RKO (cell line): ENCODE measurements at regions not wholly inside any gene's neighbourhood (a gene's known extent, or its start where the extent isn't known, plus 50 kb on each side); places are given as distances from the start of the nearest gene placed in this dataset.
A peak's percentile ranks its signal among the peaks of the same experiment; 100 is the strongest.
"Not testable (repeated sequence)": the region's sequence is repeated elsewhere in the genome, so short reads cannot be mapped to it uniquely, and the experiment has no call there.

ENCODE experiments used
- DNase-seq: peaks from one replicate; pipeline ENCODE4 v3.0.0-alpha.2; 2016; ENCODE audit warnings: low spot score

DNA sequence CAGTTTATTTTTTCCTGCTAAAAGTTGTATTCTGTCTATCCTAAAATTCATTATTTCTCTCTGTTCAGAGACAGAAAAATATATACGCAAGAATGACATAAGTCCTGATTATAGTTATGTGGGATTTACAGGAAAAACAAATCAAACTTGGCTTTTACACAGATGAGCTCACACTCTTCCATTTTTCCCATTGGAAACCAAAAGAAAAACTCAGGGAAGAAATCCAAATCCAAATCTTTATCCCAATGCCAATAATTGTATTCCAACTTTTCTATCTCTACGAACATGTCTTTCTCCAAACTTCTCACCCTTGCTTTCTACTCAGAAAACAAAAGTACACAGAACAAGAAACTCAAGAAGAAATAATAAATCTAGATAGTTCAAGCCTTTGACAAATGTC lies 249.1 kb upstream of the TMEFF2 start:
- DNase-seq, result no peak

DNA sequence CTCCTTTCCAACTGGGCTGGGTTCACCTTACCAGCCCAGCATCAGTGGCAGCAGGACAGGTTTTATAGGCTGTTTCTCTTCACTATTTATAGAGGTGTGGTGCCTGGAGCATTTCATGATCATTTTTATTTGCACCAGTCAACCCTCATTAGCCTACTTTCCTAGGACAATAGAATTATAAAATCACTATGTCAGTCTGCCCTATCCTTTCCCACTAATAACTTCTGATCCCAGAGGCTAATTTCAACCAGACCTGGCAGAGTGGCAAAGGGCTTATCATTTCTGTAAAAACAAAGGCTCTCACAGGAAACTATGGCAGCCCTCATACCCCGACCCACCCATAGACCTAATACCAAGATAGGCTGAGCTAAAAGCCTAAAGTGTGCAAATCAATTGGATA lies 243.5 kb upstream of the TMEFF2 start:
- no peak for DNase-seq

GRCh38 chr2:192437653-192438052 lies 242.9 kb upstream of the TMEFF2 start:
- no peak for DNase-seq

DNA sequence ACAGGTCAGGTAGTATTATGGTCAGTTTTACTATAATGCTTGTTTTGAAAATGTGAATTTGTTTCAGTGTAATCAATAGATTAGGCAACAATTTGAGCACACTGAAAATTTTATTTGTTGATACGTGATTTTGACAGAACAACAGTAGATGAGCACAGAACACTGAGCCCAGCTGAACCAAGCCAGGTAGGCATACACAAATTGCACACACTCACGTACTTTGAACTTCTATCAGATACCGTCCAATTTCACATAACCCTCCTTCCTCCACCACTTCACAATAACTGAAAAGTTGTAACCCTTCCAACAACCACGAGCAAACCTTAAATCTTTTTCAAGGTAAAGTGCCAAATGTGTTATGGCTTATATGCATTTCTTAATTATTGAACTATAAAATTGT lies 229.5 kb upstream of the TMEFF2 start:
- no peak for DNase-seq

- DNase-seq, result no peak
Measured at GRCh38 chr2:192419786-192420185, 225.1 kb upstream of the TMEFF2 start.

DNA sequence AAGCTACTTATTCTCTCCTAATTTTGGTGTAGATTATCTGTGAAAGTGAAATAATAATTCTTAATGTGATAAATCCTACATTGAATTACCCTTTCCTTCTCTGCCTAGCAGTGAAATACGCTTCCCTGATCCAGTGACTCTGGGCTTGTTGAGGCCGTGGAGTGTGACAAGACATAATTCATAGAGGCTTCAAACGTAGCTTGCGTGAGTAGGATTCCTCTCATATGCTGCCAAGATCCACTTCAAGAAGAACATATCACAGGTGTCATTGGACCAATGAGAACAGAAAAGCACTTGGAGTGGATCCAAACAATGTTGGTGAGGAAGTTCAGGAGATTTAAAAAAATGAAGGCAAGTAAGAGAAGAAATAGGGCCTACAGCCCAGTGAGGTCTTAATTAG lies 221.3 kb upstream of the TMEFF2 start:
- DNase-seq, result no peak

DNA sequence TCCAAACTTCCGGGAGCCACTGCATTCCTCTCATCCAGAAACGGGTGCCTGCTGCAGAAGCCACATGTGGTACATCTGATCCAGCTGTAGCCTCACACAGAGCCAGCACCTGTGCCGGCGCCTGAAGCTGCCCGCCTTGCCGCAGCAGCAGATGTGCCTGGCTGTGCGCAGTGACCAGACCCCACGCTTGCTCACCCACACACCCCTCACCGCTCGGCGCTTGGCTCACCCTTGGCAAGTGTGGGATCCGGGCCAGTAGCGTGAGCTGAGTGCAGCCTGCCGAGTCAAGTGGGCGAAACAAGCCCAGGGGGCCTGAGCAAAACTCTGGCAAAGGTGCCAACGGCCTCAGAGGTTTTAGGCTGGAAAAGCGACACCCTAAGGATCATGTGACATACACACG lies 220.1 kb upstream of the TMEFF2 start:
- no peak for DNase-seq

DNA sequence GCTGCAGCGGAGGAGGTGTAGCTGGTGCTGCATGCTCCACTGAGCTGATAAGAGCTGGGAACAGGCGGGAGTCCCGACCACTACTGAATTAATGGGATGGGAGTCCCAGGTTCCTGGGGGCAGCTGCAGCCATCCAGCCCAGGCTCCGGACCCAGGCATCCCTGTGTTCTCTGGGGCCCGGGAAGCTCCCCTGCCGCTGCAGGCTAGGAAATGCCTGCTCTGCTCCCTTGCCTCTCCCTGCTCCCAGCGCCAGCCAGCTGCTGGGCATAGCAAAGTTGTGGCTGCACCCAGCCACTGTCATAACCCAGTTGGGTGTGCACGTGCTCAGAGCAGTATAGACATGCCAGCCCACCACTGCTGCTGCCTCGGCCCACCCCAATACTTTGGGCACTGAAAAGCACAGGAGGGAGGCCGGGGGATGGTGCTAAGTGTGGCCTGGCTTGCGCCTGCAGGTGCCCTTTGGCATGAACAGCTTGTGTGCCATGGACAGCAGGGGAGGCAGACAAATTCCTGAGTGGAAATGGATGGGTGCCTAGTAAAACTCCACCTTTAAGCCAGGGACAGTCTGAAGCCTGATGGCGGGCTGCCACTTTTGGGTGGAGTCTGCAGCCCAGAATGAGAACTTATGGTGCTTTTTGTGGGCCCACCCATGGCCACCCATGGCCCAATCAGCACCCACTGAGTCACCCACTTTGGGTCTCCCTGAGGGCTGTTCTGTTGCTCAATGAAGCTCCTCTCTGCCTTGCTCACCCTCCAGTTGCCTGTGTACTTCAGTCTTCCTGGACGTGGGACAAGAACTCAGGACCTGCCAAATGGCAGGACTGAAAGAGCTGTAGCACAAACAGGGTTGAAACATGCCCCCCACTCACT lies 219.3 kb upstream of the TMEFF2 start:
- no peak for DNase-seq

DNA sequence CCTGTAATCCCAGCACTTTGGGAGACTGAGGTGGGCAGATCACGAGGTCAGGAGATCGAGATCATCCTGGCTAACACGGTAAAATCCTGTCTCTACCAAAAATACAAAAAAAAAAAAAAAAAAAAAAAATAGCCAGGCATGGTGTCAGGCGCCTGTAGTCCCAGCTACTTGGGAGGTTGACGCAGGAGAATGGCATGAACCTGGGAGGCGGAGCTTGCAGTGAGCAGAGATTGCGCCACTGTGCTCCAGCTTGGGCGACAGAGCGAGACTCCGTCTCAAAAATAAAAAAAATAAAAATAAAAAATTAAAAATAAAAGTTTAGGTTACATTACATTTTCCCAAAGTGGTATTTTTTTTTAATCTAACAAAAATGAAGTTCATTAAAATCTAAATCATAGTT lies 218.1 kb upstream of the TMEFF2 start:
- not testable (repeated sequence) for DNase-seq

DNA sequence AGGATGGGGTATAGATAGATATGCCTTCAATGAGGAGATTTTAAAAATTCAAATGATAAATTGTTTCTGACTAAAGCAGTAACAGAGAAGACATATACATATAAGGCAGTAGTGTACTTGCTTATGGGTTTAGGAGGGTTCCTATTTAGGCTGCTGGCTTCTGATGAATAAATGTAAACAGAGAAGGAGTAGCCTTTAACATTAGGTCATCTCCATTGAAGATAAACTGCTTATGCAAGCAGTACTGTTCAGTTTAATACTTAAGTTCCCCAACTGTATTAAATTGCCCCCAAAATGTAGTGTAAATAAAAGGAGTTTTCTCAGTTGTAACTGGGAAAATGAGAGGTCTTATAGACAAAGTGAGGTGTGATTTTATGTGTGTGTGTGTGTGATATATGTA lies 217.7 kb upstream of the TMEFF2 start:
- DNase-seq, result no peak

DNA sequence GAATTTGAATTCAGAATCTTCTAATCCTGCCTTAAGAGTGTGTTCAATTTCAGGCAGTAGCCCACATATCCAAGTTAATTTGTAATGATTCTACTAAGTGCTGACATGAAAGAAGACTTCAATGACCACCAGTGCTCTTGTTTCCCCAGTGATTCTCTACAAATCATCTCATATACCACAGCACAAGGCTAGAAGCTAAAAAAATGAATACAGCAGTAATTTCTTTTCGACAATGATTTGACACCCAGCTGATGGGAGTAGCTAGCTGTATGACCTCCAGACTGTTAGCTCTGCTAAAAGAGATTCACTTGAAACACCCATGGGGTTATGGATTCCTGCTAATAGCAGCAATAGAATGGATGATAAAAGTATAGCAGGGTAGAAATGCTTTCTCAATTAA lies 217.0 kb upstream of the TMEFF2 start:
- no peak for DNase-seq

DNA sequence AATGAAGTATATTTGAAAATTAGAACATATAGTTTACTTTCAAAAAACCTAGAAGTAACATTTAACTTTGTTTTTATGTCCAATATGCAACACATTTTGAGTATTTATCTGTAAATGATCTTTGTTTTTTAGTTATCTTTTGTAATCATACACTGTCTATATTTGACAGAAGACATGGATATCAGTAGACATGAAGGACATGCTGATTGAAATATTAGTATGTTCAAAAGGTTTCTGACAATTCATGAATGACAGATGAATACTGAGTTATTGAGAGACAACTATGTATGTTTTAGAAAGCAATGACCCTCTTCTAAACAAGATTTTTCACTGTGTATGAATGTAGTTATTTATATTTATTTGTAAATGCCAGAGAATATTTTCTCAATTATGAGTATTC lies 215.6 kb upstream of the TMEFF2 start:
- no peak for DNase-seq

- DNase-seq, result no peak
Measured at GRCh38 chr2:192407692-192408091, 213.0 kb upstream of the TMEFF2 start.

GRCh38 chr2:192398236-192398635 lies 203.5 kb upstream of the TMEFF2 start:
- DNase-seq, result no peak

DNA sequence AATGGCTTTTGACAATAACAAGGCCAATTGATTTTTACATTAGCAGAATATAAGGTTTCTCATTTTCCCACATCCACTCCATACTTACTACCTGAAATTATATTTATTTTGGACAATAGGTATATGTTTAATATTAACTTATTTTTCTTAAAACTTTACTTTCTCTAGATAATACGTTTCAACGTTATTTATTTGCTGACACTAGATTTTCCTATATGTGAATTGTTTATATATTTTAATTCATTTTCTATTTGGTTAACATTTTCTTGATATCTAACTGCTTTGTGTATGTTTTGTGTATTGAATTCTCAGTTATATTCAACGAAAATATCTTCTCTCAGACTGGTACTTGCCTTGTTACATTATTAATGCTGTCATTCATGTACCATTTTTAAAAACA lies 199.9 kb upstream of the TMEFF2 start:
- DNase-seq, result no peak

DNA sequence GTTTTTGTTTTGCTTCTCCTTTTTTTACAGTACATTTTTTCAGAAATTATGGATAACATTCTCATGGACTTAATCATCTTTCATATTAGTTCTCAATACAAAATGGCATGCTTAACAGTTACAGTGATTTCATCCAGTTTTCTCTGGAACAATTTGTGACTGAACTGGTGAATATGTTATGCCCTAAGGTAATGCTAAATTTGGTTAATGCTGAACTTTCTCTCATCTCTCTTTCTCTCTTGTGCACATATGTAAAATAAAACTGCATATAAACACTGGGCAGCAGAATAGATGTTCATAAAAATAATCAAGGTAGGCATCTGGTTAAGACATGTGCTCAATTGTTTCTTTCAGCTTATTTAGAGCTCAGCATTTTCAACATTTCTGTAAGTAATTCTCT lies 196.3 kb upstream of the TMEFF2 start:
- DNase-seq, result no peak

DNA sequence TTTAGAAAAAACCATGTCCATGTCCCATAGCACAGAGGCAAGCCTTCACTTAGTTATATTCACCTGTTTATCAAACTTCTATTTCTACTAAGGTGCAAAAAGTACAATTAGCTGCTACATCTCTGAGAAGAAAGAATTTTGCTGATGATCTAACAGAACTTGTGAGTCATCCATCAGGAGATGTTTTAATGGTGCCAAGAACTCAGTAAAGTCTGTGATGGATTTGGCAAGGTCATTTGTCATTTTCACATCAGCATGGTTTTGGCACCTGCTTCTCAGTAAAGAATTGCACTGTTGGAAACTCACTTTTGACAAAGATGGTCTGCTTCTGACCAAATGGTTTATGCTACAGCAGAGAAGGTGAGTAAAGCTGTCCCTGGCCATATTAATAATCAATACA lies 195.7 kb upstream of the TMEFF2 start:
- DNase-seq, result peak; percentile 54

DNA sequence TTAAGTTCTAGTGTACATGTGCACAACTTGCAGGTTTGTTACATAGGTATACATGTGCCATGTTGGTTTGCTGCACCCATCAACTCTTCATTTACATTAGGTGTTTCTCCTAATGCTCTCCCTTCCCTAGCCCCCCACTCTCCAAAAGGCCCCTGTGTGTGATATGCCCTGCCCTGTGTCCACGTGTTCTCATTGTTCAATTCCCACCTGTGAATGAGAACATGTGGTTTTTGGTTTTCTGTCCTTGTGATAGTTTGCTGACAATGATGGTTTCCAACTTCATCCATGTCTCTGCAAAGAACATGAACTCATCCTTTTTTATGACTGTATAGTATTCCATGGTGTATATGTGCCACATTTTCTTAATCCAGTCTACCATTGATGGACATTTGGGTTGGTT lies 189.5 kb upstream of the TMEFF2 start:
- DNase-seq, result not testable (repeated sequence)

DNA sequence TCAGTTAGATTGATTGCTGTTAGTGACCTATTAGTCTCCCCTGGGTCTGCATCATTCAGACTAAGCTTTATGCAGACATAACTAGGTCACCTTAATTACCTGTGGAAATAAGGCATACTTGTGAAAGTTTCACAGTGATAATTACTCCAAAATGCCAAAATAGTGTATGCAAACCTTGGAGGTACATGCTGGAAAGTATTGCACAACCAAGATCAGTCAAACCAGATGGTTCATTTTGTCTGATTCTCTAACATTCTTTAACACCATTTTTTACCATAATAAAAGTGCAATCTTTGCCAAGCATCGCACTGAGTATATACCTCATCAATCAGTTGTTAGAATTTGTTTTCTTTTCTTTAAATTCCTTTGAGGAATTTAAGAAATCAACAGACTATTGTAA lies 186.3 kb upstream of the TMEFF2 start:
- no peak for DNase-seq

DNA sequence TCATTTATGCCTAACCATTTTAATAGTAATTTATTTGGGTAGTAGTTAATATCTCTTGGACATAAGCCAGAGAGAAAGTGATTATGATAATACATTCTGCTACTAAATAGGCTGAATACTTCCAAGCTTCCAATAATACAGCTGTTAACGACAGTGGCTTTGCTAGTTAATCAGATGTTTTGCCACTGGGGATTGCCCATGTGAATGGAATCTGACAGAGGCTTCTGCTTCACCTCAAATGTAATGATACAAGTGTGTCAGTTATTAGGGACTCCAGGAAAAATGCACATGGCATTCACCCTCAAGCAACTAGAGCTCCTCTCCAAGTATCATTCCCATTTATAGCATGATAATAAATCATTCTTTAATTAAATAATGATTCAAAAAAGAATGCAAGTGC lies 185.0 kb upstream of the TMEFF2 start:
- no peak for DNase-seq

GRCh38 chr2:192377173-192377572 lies 182.4 kb upstream of the TMEFF2 start:
- DNase-seq, result no peak

DNA sequence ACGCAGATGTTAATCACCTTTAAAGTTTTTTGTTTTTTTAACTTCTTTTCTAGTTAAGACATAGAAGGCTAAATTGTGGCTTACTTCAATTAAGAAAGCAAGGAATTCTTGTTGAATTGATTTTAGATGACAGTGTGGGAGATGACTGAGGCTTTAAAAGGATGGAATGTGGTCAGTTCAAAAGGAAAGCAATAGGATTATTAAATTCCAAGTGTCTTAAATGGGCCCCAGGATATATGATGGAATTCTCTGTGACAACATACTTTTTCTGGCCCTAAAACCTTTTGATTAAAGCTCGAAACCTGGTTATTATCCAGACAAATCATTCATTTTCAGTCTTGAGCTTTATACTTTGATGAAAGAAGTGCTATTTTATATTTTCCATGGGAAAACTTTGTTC lies 179.0 kb upstream of the TMEFF2 start:
- no peak for DNase-seq

- DNase-seq, result no peak
Measured at GRCh38 chr2:192373221-192373620, 178.5 kb upstream of the TMEFF2 start.

DNA sequence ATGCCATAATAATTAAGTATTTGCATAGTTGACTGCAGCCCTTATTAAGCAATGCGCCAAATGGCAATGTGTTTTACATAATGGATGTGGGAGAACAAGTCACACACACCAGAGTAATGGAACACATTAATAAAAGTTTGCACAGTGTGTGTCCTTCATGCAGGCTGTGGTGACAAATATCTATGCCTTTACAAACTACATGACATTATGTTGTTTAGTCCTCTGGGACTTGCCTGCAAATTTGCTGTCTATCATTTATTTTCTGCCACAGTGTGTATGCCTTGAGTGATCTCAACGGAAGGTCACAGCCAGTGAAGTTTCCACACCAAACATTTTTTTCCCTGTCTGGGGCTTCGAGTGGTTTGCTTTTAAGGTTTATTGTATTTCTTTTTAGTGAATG lies 175.2 kb upstream of the TMEFF2 start:
- DNase-seq, result no peak
